Bronchial epithelial cell (primary cell): ENCODE measurements at regions not wholly inside any gene's neighbourhood (a gene's known extent, or its start where the extent isn't known, plus 50 kb on each side); places are given as distances from the start of the nearest gene placed in this dataset.

ENCODE experiments used
- DNase-seq: peaks from one replicate; pipeline ENCODE4 v3.0.0-alpha.2; 2010; ENCODE audit warnings: low read depth
- FAIRE-seq: peaks from 2 replicates; lab custom pipeline; 2011; peaks lifted over from hg19 to GRCh38; lab: Jason Lieb, UNC
- H3K27me3 ChIP-seq: 2 replicates; pipeline ENCODE4 v1.5.1; 2011; ENCODE audit warnings: low read length; ENCODE audit not compliant: control insufficient read depth, insufficient read depth
- H3K36me3 ChIP-seq: 2 replicates; pipeline ENCODE4 v1.5.1; 2011; ENCODE audit warnings: low read length; ENCODE audit not compliant: control insufficient read depth, insufficient read depth
- H3K4me3 ChIP-seq: 2 replicates; pipeline ENCODE4 v1.5.1; 2011; ENCODE audit warnings: mild to moderate bottlenecking, low read depth, low read length, control low read depth
- TF ChIP-seq, protein P1 (sequence below): IDR thresholded peaks from 2 replicates; pipeline ENCODE4 v1.5.1; 2011; ENCODE audit warnings: mild to moderate bottlenecking, moderate library complexity, low read length, control low read depth, inconsistent platforms; ENCODE audit not compliant: insufficient read depth, severe bottlenecking

DNA sequence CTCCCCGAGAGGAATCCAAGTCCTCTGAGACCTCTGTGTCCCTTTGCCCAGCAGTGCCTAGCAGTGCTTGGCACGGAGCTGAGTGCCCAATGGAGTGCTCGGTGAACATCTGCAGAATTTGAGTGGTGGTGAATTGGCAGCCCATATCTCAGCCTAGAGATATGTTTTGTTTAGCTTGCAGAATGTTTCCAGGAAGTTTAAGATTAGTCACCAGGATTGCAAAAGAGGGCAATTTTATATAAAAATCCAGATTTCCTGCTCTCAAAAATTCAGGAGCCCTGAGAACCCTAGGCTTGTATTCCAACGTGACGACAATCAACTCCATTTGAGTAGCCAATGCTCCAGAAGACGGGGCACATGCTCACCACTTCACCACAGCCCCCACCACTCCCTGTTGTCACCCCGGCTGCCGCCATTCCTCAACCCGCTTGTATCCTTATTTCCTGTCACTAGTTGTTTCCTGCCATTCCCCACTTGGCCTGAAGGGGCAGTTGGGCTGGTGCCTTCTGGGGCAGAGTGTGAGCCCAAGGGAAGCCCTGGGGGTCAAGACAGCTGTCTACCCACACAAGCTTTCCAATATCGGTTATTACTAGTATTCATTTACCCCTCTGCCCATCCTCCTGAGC is 116.9 kb downstream of the EFNB1 start:
- Histone ChIP-seq H3K4me3 (no peak overlapping the region), H3K27me3 (no peaks in the 10 kb centered on the region), H3K36me3 (no peaks in the 10 kb centered on the region)
- TF ChIP-seq, protein P1, sequence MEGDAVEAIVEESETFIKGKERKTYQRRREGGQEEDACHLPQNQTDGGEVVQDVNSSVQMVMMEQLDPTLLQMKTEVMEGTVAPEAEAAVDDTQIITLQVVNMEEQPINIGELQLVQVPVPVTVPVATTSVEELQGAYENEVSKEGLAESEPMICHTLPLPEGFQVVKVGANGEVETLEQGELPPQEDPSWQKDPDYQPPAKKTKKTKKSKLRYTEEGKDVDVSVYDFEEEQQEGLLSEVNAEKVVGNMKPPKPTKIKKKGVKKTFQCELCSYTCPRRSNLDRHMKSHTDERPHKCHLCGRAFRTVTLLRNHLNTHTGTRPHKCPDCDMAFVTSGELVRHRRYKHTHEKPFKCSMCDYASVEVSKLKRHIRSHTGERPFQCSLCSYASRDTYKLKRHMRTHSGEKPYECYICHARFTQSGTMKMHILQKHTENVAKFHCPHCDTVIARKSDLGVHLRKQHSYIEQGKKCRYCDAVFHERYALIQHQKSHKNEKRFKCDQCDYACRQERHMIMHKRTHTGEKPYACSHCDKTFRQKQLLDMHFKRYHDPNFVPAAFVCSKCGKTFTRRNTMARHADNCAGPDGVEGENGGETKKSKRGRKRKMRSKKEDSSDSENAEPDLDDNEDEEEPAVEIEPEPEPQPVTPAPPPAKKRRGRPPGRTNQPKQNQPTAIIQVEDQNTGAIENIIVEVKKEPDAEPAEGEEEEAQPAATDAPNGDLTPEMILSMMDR, result peak; percentile 28
- FAIRE-seq (peak; percentile 72), DNase-seq (peak; percentile 51)

DNA sequence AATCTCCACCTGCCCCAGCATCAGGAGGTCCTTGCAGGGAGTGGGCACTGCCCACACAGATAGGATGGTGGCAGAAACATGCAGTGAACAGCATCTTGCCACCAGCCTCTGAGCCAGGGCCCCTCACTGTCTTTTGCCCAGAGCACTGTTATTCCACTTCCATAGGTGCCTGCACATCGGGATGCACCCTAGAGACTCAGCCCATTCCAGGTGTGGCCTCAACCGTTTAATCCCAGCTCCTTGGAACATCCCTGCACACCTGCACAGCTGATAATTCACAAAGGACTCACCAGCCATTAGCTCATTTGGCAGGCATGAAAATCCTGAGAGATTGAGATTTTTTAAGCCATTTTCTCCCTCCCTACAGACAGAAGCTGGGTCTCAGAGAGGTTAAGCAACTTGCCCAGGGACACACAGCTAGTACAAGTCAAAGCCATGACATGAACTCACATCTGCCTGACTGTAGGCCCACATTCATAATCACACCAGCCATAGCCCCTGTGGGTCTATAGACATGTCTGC is 116.3 kb downstream of the EFNB1 start:
- TF ChIP-seq, protein P1, result no peak
- Histone ChIP-seq H3K36me3 (no peaks in the 10 kb centered on the region), H3K4me3 (no peak overlapping the region), H3K27me3 (no peaks in the 10 kb centered on the region)
- FAIRE-seq, result no peak
- DNase-seq, result no peak

DNA sequence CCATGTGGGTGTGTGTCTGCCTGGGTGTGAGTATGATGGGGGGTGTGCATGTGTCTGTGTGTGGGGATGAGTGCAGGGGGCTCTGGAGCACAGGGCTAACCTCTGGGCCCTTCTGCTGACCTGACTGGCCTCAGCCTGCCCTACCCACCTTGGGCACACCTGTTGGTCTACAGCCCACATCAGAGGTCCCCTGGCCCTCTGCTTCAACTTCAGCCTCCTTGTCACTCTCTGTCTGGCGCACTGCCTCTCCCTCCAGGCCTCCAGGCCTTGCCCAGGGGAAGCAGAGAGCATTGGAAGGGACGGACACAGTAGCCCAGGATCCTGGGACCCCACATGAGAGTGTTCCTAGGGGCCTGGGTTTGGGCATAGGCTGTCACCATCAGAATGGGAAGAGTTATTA is 115.4 kb downstream of the EFNB1 start:
- Histone ChIP-seq H3K4me3 (no peak overlapping the region), H3K27me3 (no peaks in the 10 kb centered on the region), H3K36me3 (no peaks in the 10 kb centered on the region)
- FAIRE-seq (peak; percentile 28), DNase-seq (no peak)
- TF ChIP-seq, protein P1, result no peak

DNA sequence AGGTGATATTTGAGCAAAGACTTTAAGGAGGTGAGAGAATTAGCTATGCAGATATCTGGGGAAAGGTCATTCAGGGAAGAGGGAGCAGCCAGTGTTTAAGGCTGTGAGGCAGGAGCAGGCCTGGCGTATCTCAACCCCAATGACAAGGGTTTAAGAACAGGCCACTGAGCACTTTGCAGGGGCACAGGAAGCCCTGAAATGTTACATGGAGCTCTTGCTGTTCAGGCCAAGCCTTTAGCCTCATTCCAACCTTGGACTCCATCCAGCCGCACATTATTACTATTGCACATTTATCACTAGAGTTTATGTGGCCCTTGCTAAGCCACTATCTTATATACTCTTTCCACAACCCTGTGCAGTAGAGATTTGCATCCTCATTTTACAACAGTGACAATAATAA is 114.0 kb downstream of the EFNB1 start:
- H3K4me3 ChIP-seq, result no peak overlapping the region
- TF ChIP-seq, protein P1, result no peak
- no peaks in the 10 kb centered on the region for H3K27me3 ChIP-seq
- no peaks in the 10 kb centered on the region for H3K36me3 ChIP-seq
- DNase-seq (no peak), FAIRE-seq (no peak)

GRCh38 chrX:68942104-68942503 is 113.3 kb downstream of the EFNB1 start:
- TF ChIP-seq, protein P1, result no peak
- no peak overlapping the region for H3K4me3 ChIP-seq
- H3K36me3 ChIP-seq, result no peaks in the 10 kb centered on the region
- no peak for DNase-seq
- H3K27me3 ChIP-seq, result no peaks in the 10 kb centered on the region
- FAIRE-seq, result no peak
